HG03457 (cell line): ENCODE measurements at regions not wholly inside any gene's neighbourhood (a gene's known extent, or its start where the extent isn't known, plus 50 kb on each side); places are given as distances from the start of the nearest gene placed in this dataset.
A peak's percentile ranks its signal among the peaks of the same experiment; 100 is the strongest.

Source experiments
- ATAC-seq: cut with Tn5 transposase; IDR thresholded peaks from one replicate; pipeline ENCODE4 v1.9.1; 2021; ENCODE audit warnings: moderate number of reproducible peaks; ENCODE audit not compliant: unreplicated experiment

DNA sequence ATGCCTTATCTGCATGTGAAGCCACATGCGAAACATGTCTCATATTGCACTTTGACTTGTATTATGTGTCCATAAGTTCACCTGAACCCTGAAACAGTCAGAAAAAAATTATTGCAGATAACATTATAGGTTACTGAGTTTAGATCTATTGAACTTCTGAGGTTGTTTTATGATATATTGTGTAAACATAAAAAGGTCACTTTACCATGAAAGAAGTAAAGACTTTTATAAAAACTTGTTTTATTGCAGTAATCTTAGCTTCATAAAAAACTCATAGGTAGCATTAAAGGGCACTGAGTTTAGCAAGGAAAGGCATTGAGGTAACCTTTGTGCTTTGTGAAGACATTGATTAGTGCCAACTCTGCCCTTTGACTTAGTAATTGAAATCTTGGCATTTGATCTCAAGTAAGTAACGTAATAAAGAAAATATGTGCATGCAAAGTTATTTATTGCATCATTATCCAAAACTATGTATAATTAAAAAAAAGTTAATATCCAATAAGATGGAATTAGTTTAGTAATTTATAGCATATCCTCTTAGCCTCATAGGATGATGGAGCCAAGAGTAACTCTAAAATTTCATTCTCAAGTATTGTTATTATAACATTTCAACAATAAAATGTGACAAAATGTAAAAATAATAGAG, 313.3 kb upstream of the ATP2B1 start:
- no peak for ATAC-seq

DNA sequence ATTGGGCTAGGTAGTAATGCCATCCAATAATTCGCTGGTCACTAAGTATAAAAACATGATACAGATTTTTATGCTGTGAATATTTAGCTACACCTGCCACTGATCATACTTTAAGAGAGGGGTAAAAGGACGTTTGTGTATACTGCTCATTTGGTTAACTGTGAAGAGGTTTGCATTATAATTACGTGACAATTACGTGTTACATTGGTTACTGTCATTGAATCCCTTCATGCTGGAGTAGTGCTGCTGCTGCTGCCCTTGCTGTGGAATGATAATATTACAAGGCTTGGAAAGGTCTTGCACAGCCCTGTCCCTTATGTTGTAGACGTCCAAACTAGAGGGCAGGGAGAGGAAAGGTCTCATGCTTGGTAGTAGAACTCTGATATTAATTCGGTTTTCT, 312.2 kb upstream of the ATP2B1 start:
- no peak for ATAC-seq

DNA sequence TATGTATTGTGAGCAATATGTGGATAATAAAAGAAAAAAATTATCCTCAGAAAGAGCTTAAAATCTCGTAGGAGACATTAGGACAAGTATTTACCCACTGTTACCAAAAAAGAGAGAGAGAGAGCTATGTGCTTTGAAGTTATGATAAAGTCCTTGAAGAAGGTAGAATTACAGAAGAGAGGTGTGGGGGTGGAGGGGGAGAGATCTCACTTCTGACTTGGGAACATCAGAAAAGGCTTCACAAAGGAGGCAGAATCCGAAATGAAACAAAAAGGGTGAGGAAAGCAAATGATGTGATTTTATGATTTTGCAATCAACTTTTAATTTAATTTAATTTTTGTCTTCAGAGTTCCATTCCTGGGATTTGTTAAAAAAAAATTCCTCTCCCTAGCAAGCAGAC, 311.8 kb upstream of the ATP2B1 start:
- no peak for ATAC-seq

DNA sequence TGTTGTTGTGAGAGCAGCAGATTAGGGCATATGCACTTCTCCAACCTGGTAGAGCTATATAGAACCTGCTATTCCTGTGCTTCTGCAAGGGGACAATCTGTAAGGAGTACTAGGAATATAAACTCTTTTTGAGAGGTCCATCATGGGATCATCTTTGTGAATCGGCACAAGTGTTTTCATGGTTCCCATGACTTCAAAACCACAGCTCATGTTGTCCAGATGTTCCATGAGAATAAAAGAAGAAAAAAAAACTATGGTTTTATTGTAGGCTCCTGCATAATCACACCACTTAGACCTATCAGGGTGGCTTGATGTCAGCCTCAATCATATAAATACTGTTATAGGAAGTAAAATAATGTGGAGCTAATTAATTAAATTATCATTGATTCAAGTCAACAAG, 311.4 kb upstream of the ATP2B1 start:
- ATAC-seq, result no peak

- no peak for ATAC-seq
These were observed 308.7 kb upstream of the ATP2B1 start for GRCh38 chr12:90017316-90017715.

- ATAC-seq, result no peak
These were observed 306.6 kb upstream of the ATP2B1 start for GRCh38 chr12:90015228-90015627.

DNA sequence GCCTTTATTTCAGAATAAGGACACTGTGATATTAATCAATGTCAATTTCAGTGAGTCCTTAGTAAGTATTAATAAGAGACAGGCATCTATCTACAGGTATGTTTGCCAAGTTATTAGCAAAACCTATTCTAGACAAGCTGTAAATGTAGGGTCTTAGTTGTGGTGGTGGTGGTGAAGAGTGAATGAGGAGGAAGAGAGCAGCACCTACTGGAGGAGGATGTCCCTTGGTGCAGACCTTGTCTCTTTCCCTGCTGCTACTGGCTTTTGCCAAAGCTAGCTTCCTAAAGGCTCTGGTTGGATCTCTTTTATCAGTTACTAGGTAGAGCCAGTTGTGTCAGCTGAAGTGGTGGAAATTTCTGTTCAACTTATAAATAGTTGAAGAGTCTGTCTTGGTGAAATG, 304.8 kb upstream of the ATP2B1 start:
- ATAC-seq, result no peak

- no peak for ATAC-seq
These were observed 301.5 kb upstream of the ATP2B1 start for GRCh38 chr12:90010089-90010488.

DNA sequence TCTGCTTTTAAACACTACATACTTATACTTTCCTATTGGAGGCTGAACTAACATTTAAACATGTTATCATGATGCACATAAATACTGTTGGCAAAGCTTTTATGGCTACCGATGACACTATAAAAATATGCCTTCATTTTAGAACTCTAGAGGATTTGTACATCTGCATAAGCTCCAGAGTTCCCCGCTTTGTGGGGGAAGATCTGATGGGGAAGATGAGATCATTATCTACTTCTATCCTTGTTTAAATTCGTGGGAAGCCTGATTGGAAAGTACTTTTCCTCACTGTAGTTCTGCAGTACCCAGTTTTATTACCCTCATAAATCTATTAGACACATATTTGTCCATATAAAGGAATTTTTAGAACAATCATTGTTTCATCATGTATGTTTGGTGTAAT, 299.6 kb upstream of the ATP2B1 start:
- ATAC-seq, result no peak

- peak; percentile 48 for ATAC-seq
These were observed 295.9 kb upstream of the ATP2B1 start for GRCh38 chr12:90004319-90005074.

DNA sequence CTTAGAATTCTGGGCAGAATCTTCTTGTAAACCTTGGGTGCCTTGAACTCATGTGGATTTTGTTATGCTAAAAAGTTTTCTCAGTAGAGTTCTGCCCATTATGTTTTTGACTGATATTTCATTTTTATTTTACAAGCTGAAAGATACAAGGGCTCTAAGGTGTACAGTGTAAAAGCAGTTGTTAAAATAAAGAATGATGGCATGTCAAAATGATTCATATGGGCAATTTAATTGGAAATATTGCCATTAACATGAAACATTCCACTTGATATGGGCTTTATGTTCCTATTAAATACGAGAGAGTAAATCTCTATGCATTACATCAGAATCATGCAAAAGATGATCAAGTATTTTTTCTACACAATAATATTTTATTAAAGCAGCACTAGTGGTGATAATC, 295.1 kb upstream of the ATP2B1 start:
- no peak for ATAC-seq

DNA sequence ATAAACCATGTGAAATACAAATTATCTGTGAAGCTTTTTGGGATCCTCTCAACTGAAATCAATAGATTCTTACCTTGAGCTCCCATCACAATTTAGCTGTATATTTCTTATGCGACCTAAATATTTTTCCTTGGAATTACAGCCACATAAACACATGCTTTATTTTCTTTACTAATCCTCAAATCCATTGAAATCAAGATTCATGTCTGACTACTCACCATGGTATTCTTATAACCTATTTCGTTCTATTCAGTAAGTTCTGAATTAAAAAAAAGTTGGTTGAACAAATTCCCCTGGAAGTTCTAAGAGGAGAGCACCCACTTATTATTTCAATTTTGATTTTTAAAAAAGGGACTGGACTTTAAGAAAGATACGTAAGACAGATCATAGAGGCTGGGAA, 292.1 kb upstream of the ATP2B1 start:
- ATAC-seq, result no peak

- no peak for ATAC-seq
These were observed 291.3 kb upstream of the ATP2B1 start for GRCh38 chr12:89999699-90000505.

DNA sequence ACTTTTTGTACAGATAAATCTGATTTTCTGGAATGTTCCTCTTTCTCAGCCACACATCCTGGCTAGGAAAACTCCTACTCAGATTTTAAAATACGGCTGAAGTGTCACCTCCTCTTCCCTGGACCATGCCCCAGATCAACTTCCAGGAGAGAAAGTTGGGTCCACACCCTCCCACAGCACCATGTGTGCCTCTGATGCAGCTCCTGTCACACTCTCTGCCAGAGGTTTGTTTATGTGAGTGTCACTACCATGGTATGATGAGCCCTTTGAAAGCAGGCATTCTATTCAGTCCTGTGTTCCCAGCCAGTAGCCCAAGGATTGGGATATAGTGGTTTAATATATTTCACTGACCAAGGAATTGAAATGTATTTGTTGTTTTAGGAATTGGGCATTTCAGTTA, 287.2 kb upstream of the ATP2B1 start:
- no peak for ATAC-seq

- ATAC-seq, result no peak
These were observed 286.3 kb upstream of the ATP2B1 start for GRCh38 chr12:89994911-89995310.

DNA sequence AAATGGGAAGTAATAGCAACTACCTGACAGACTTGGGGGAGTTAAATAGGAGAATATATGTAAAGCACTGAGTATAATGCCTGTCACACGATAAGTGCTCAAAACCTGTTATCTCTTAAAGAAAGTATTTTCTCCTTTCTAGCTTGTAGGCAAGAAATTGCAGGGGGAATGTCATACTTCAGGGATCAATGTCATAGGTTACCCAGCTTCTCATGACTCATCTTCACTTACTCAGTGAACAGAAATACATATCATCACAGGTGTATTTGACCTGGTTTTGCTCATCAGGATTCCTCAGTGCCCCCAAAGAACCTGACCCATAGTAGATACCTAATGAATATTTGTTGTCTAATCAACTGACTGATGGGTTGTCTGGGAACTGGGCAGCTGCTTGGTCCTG, 285.0 kb upstream of the ATP2B1 start:
- no peak for ATAC-seq

DNA sequence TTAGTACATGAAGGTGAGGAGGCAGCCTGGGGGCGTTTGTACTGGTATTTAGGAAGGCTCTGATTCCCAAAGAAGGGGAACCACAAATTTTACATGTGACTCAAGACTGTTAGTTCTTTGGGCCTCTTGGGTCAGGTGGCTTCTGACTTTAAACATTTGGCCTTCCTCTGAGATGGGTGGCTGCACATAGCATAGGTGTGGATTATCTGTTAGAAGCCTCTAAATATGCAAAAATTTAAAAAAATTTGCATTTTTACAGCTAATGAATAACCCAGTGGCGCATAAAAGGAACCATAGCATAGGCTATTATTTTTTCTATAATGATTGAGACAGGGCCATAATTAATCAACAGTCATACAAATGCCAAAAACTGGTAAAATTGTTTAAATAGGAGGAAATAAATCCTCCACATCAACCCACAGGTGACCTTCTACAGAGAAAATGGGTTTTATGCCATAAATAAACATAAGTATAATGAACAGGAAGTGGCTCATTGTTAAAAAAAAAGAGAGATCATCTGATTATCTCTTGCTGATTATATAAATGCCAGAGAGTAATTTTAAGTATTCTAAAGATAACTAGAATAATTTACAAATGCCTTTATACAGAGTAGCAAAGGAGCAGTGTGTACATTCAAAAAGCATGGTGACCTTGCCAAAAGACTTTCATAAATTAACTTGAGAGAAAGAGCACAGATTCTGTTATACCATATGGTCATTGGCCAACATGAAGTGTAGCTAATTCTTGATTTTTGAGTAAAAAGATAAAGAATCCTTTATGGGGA, 284.2 kb upstream of the ATP2B1 start:
- ATAC-seq, result no peak

DNA sequence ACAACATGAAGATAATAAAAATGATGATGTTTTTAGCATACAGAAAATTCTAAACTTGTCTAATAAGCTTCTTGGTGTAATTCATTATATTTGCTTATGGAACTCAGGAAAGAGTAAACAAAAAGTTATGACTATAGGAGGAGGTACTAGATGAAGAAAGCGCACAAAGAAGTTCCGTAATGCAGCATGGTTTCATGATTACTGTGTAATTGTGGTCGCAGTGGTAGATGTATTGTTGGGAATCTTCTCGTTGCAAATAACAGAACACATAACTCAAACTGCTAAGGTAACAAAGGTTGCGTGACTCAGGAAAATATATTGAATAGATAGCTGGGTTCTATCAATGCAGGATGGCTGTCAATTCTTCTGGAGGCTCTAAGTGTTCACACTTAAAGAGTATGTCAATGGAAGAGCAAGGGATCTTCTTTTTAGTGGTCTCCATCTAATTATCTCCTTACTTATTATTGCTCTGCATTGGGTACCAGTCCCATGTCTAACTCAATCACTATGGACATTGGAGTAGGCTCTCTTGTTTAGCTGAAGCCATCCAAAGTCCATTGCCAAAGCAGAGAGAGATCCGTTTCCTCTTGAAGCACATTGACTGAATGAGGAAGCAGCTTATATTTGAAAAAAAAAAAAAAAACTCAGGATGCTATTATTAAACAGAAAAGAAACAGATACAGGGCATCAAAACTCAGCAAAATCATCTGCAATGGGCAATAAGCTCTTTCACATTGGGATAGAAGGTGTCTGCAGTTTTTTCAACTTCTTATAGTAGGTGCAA, 283.4 kb upstream of the ATP2B1 start:
- ATAC-seq, result no peak

DNA sequence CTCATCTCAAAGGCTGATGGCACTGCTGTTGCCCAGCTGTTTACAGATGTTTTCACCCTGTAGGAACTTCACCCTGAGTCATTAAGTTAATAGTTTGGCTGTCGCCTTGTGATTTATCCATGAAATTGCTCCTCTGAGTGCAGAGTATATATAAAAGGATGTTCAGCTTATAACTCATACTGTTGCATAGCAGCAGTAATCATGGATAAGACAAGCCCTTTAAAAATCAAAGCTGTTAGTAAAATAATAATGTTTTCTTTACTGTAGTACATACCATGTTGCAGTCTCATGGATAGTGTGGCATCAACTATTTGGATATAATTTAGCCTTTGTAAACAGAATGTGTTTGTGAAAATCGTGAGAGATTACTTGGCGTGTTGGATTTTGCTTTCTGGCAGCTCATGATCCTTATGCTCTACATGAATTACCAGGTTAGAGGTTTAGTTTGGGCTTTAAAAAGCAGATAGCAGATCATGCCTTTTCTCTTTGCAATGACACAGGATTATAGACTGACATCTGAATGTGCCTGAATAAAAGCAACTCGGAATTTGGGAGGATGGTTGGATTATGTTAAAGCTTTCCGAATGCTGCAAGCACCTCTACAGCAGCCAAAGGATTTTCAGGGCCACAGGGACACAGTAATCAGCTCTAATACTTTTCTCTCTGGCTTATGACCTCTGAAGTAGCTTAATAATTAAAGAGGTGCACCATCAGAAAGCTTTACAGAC, 279.7 kb upstream of the ATP2B1 start:
- ATAC-seq, result no peak

- ATAC-seq, result no peak
These were observed 277.3 kb upstream of the ATP2B1 start for GRCh38 chr12:89985935-89986334.
